ENCODE measurements at regions not wholly inside any gene's neighbourhood (a gene's known extent, or its start where the extent isn't known, plus 50 kb on each side); places are given as distances from the start of the nearest gene placed in this dataset.

DNA sequence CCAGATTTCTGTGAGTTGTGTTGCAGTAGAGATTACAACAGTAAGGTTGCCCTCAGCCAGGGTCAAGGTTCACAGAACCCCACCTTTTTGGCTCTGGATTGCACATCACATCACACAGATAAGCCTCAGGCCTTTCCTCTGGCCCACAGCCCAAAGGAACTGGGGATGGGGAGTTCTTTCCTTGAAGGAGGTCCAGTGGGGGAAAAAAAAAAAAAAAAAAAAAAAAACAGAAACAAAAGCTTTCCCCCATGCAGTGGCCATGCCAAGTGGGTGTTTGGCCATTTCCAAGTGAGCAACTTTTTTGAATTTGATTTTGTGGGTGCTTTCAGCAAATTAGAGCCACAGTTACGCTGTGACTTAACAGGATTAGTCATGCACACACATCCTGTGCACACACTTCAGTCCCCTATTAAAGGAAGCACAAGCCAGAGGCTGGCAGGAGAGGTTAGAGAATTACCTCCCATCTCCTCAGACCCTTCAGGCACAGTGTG lies 79.3 kb upstream of the NANOS1 start:
- TF ChIP-seq EP300 (IDR thresholded peaks at IDR 0.05) (no peak), POLR2A (IDR thresholded peaks at IDR 0.05) (no peak)
- TF ChIP-seq, protein P1, sequence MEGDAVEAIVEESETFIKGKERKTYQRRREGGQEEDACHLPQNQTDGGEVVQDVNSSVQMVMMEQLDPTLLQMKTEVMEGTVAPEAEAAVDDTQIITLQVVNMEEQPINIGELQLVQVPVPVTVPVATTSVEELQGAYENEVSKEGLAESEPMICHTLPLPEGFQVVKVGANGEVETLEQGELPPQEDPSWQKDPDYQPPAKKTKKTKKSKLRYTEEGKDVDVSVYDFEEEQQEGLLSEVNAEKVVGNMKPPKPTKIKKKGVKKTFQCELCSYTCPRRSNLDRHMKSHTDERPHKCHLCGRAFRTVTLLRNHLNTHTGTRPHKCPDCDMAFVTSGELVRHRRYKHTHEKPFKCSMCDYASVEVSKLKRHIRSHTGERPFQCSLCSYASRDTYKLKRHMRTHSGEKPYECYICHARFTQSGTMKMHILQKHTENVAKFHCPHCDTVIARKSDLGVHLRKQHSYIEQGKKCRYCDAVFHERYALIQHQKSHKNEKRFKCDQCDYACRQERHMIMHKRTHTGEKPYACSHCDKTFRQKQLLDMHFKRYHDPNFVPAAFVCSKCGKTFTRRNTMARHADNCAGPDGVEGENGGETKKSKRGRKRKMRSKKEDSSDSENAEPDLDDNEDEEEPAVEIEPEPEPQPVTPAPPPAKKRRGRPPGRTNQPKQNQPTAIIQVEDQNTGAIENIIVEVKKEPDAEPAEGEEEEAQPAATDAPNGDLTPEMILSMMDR (IDR thresholded peaks at IDR 0.05) = no peak
